Panc1 (cell line): ENCODE measurements at regions not wholly inside any gene's neighbourhood (a gene's known extent, or its start where the extent isn't known, plus 50 kb on each side); places are given as distances from the start of the nearest gene placed in this dataset.

Experiments
- ATAC-seq: fragments of 200-7000 bp; cut with Tn5 transposase; 2 replicates; pipeline ENCODE4 v1.9.1; 2020; ENCODE audit warnings: mild to moderate bottlenecking, moderate library complexity
- BruUV-seq: library from RNA; stranded (reverse); fragments of 400-500 nt; replicated peaks from 2 replicates; lab custom pipeline; 2021; lab: Mats Ljungman, UMichigan
- CTCF ChIA-PET: fragments of 300-600 bp; sonication (Branson Sonifier 250); formaldehyde crosslinking; loops from one replicate; lab custom pipeline; 2022; ENCODE audit warnings: antibody characterized with exemption; lab: Charles Lee
- POLR2A ChIA-PET: fragments of 300-600 bp; sonication (Branson Sonifier 250); formaldehyde crosslinking; loops from one replicate; lab custom pipeline; 2022; ENCODE audit warnings: antibody characterized with exemption; lab: Charles Lee
- DNase-seq: peaks from one replicate; pipeline ENCODE4 v3.0.0-alpha.2; 2010; ENCODE audit warnings: low read depth, low spot score
- H3K27ac ChIP-seq: 2 replicates; pipeline ENCODE4 v1.5.1; 2011; ENCODE audit warnings: mild to moderate bottlenecking, low read length, inconsistent platforms
- H3K27me3 ChIP-seq: fragments of 200-500 bp; sonication (Bioruptor generic); 2 replicates; pipeline ENCODE4 v1.6.0; 2014; ENCODE audit warnings: low read length, inconsistent platforms; ENCODE audit not compliant: control insufficient read depth, insufficient read depth
- H3K36me3 ChIP-seq: fragments of 200-500 bp; sonication (Bioruptor generic); 2 replicates; pipeline ENCODE4 v1.5.1; 2014; ENCODE audit warnings: inconsistent platforms, mild to moderate bottlenecking, low read length, moderate library complexity; ENCODE audit not compliant: control insufficient read depth, insufficient read depth
- H3K4me1 ChIP-seq: 2 replicates; pipeline ENCODE4 v1.5.1; 2011; ENCODE audit warnings: inconsistent platforms, mild to moderate bottlenecking, low read length, moderate library complexity; ENCODE audit not compliant: control insufficient read depth, insufficient read depth
- H3K4me3 ChIP-seq, 2 experiments: 2 replicates each; pipeline ENCODE4 v1.5.1; 2011 to 2012; ENCODE audit warnings: low read depth in 2 of 2, low read length in 2 of 2, mild to moderate bottlenecking in 2 of 2, inconsistent platforms in 1 of 2, moderate library complexity in 1 of 2
- H3K9me3 ChIP-seq: fragments of 200-500 bp; sonication (Bioruptor generic); 2 replicates; pipeline ENCODE4 v1.5.1; 2014; ENCODE audit warnings: low read depth, mild to moderate bottlenecking, inconsistent platforms, low read length, moderate library complexity; ENCODE audit not compliant: control insufficient read depth, insufficient read depth
- CTCF ChIP-seq: fragments of 450-650 bp; IDR thresholded peaks from 2 replicates; pipeline ENCODE4 v1.5.1; 2017; ENCODE audit warnings: mild to moderate bottlenecking
- POLR2AphosphoS5 ChIP-seq: IDR thresholded peaks from 2 replicates; pipeline ENCODE4 v1.6.1; 2012; ENCODE audit warnings: mild to moderate bottlenecking, low read depth, low read length, moderate library complexity
- REST ChIP-seq, 2 experiments: IDR thresholded peaks; 2 replicates each; pipeline ENCODE4 v1.6.1; 2011 to 2012; ENCODE audit warnings: low read depth in 2 of 2, control low read depth in 1 of 2, low read length in 1 of 2, mild to moderate bottlenecking in 1 of 2, moderate library complexity in 1 of 2; ENCODE audit not compliant: insufficient read depth in 1 of 2
- SIN3A ChIP-seq: IDR thresholded peaks from 2 replicates; pipeline ENCODE4 v1.6.1; 2012; ENCODE audit warnings: low read depth, mild to moderate bottlenecking, low read length, moderate library complexity, borderline replicate concordance; ENCODE audit not compliant: insufficient read depth
- TCF7L2 ChIP-seq: IDR thresholded peaks from 2 replicates; pipeline ENCODE4 v1.6.1; 2011; ENCODE audit warnings: mild to moderate bottlenecking, low read depth, low read length, inconsistent platforms
- in situ Hi-C: cut with HindIII; loops from 2 replicates; pipeline ENCODE4 v1.10.0; 2016; ENCODE audit warnings: low sequenced_read_pairs, low pct_unique_long_range_greater_than_20kb
- intact Hi-C: fragments of 100-400 bp; cut with micrococcal nuclease; formaldehyde crosslinking; loops from one replicate; pipeline ENCODE4 v1.10.0; 2022; ENCODE audit not compliant: unreplicated experiment

DNA sequence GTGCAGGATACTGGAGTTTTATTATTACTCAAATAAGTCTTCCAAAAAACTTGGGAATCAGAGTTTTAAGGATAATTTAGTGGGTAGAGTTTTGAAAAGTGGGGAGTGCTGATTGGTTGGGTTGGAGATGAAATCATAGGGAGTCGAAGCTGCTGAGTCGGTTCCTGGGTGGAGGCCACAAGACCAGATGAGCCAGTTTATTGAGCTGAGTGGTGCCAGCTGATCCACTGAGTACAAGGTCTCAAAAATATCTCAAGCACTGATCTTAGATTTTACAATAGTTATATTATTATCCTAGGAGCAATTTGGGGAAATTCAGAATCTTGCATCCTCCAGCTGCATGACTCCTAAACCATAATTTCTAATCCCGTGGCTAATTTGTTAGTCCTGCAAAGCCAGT is 804.9 kb upstream of the SEMA6A start:
- Histone ChIP-seq H3K9me3 (no peaks in the 10 kb centered on the region), H3K4me3 (no peak overlapping the region), H3K4me1 (no peaks in the 10 kb centered on the region), H3K36me3 (no peaks in the 10 kb centered on the region), H3K27ac (no peak overlapping the region), H3K27me3 (no peaks in the 10 kb centered on the region)
- DNase-seq (no peak), ATAC-seq (no peak)
- no TSS peak for BruUV-seq
- ChIA-PET CTCF (no interaction called here), POLR2A (no interaction called here)
- in situ Hi-C loops: no loop called here
- intact Hi-C loops: no loop called here
- TF ChIP-seq CTCF (no peak), TCF7L2 (no peak), SIN3A (no peak)

DNA sequence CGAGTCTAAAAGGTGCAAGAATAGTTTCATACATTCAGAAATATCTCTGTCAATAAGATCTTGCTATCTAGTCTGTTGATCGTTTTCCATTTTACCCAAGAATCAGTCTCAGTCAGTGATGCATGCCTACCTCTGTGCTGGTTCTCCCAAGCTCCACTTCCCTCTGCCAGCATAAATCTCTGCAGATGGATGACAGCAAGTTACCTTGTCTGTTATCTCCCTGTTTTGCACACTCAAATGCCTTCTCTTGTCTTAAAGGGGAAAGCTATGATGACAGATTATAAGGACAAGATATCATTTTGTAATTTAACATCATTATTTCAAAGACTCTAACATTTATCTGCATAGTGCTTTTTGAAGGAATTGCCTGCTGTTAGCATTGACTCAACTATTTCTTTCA is 802.1 kb upstream of the SEMA6A start:
- ChIA-PET CTCF (no interaction called here), POLR2A (no interaction called here)
- DNase-seq (no peak), ATAC-seq (no peak)
- Histone ChIP-seq H3K36me3 (no peaks in the 10 kb centered on the region), H3K4me3 (no peak overlapping the region), H3K27me3 (no peaks in the 10 kb centered on the region), H3K4me1 (no peaks in the 10 kb centered on the region), H3K27ac (no peak overlapping the region), H3K9me3 (no peaks in the 10 kb centered on the region)
- TF ChIP-seq POLR2AphosphoS5: no peak
- no peak for TF ChIP-seq SIN3A
- no peak for TF ChIP-seq CTCF
- no peak for TF ChIP-seq REST (IDR thresholded peaks at IDR 0.05; ENCODE audit: insufficient read depth in 1 of 2, low read depth in 2 of 2, low read length in 1 of 2)
- no peak for TF ChIP-seq TCF7L2
- BruUV-seq: no TSS peak
- intact Hi-C loops: no loop called here
- in situ Hi-C loops: no loop called here

GRCh38 chr5:117359895-117360294 is 785.3 kb upstream of the SEMA6A start:
- POLR2A ChIA-PET: no interaction called here
- no peaks in the 10 kb centered on the region for H3K4me1 ChIP-seq
- in situ Hi-C loops (no loop called here), intact Hi-C loops (no loop called here)
- ATAC-seq (no peak), DNase-seq (no peak)
- TF ChIP-seq POLR2AphosphoS5: no peak
- TF ChIP-seq TCF7L2: no peak
- TF ChIP-seq REST (IDR thresholded peaks at IDR 0.05; ENCODE audit: insufficient read depth in 1 of 2, low read depth in 2 of 2, low read length in 1 of 2): no peak
- no peak for TF ChIP-seq SIN3A
- TF ChIP-seq CTCF: no peak
- H3K27ac ChIP-seq: no peak overlapping the region
- no peaks in the 10 kb centered on the region for H3K27me3 ChIP-seq
- CTCF ChIA-PET: no interaction called here
- BruUV-seq: no TSS peak
- H3K4me3 ChIP-seq: no peak overlapping the region
- H3K9me3 ChIP-seq: no peaks in the 10 kb centered on the region
- H3K36me3 ChIP-seq: no peaks in the 10 kb centered on the region; the same call in 1 of the 2 replicates
